ENCODE measurements at regions not wholly inside any gene's neighbourhood (a gene's known extent, or its start where the extent isn't known, plus 50 kb on each side); places are given as distances from the start of the nearest gene placed in this dataset.
A peak's percentile ranks its signal among the peaks of the same experiment; 100 is the strongest.

- no peak overlapping the region for H3K4me3 ChIP-seq (ENCODE audit: control insufficient read depth, low read depth, low read length)
- DNase-seq (ENCODE audit: low read depth): no peak
- no peak for TF ChIP-seq CTCF (conservative IDR thresholded peaks at IDR 0.05; ENCODE audit: control insufficient read depth, insufficient read depth, low read depth, low read length)
Observed at GRCh38 chr2:239559417-239560261, 158.8 kb upstream of the HDAC4 start.

GRCh38 chr2:239558661-239559060, 157.8 kb upstream of the HDAC4 start:
- no peak for TF ChIP-seq CTCF (conservative IDR thresholded peaks at IDR 0.05; ENCODE audit: control insufficient read depth, insufficient read depth, low read depth, low read length)
- H3K4me3 ChIP-seq (ENCODE audit: control insufficient read depth, low read depth, low read length): no peak overlapping the region
- DNase-seq (ENCODE audit: low read depth): no peak

DNA sequence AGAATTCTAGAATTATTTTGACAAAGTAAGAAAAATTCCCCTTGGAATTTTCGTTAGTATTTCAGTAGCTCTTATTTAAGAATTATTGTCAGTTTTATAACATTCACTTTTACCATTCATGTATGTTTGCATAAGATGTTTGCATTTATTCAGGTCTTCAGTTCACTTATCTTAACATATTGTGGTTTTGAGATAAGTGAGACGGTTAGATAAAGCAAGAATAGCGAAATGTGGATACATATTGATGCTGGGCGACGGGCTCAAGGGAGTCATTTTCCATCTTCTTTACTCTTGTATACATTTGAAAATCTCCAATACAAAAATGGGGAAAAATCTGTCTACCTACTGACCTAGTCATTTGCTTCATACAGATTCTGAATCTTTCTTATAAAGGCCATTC, 156.7 kb upstream of the HDAC4 start:
- no peak for DNase-seq (ENCODE audit: low read depth)
- H3K4me3 ChIP-seq (ENCODE audit: control insufficient read depth, low read depth, low read length): no peak overlapping the region
- TF ChIP-seq CTCF (conservative IDR thresholded peaks at IDR 0.05; ENCODE audit: control insufficient read depth, insufficient read depth, low read depth, low read length): no peak

GRCh38 chr2:239555571-239555905, 154.7 kb upstream of the HDAC4 start:
- peak; percentile 8 for DNase-seq (ENCODE audit: low read depth)

GRCh38 chr2:239554766-239555570, 154.1 kb upstream of the HDAC4 start:
- H3K4me3 ChIP-seq (ENCODE audit: control insufficient read depth, low read depth, low read length): no peak overlapping the region
- DNase-seq (ENCODE audit: low read depth): no peak
- TF ChIP-seq CTCF (conservative IDR thresholded peaks at IDR 0.05; ENCODE audit: control insufficient read depth, insufficient read depth, low read depth, low read length): no peak

More at GRCh38 chr2:239555571-239555905, 154.7 kb upstream of the HDAC4 start:
- H3K4me3 ChIP-seq (ENCODE audit: control insufficient read depth, low read depth, low read length): no peak overlapping the region
- TF ChIP-seq CTCF (conservative IDR thresholded peaks at IDR 0.05; ENCODE audit: control insufficient read depth, insufficient read depth, low read depth, low read length): no peak

DNA sequence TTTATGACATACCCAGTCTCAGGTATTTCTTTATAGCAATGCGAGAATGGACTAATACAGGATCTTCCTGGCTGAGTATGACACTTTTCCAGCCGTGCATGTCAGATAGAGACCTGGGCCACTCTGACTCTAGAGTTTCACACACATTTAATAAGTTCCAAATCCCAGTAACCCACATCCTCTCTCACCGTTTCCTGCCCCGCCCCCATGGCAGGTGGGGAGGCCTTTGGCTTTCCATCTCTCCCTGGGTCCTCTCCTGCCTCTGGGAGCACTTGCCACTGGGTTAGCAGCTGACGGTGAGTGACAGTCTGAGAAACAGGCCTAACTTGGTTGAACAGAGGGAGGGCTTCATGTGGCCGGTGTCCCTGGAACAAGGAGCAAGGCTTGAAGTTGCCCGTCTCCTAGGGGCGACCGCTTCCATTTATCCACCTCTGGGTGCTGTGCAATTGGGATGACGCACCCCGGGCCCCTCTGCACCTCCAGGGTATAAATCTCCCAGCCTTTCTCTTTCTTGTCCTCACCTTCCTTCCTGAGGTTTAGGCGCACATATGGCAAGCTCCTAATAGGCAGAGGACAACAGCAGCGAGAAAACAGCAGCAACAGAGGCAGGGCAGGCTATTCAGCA, 152.7 kb upstream of the HDAC4 start:
- H3K4me3 ChIP-seq (ENCODE audit: control insufficient read depth, low read depth, low read length): no peak overlapping the region
- DNase-seq (ENCODE audit: low read depth): no peak
- TF ChIP-seq CTCF (conservative IDR thresholded peaks at IDR 0.05; ENCODE audit: control insufficient read depth, insufficient read depth, low read depth, low read length): no peak
